Suprapubic skin (tissue), 4 donors: ENCODE measurements at regions not wholly inside any gene's neighbourhood (a gene's known extent, or its start where the extent isn't known, plus 50 kb on each side); places are given as distances from the start of the nearest gene placed in this dataset.

Experiments
- DNase-seq, 2 donors: peaks; one replicate each; pipeline ENCODE4 v3.0.0-alpha.2; 2019; ENCODE audit warnings: low spot score in 2 of 2
- H3K27ac ChIP-seq: fragments of 200-600 bp; sonication (generic); one replicate; pipeline ENCODE4 v1.5.1; 2019
- H3K27me3 ChIP-seq: fragments of 200-600 bp; sonication (generic); one replicate; pipeline ENCODE4 v1.5.1; 2019
- H3K36me3 ChIP-seq: fragments of 200-600 bp; sonication (generic); one replicate; pipeline ENCODE4 v1.5.1; 2019
- H3K4me1 ChIP-seq: fragments of 200-600 bp; sonication (generic); one replicate; pipeline ENCODE4 v1.5.1; 2019
- H3K4me3 ChIP-seq: fragments of 200-600 bp; sonication (generic); one replicate; pipeline ENCODE4 v1.5.1; 2019; ENCODE audit warnings: mild to moderate bottlenecking
- H3K9me3 ChIP-seq: fragments of 200-600 bp; sonication (generic); one replicate; pipeline ENCODE4 v1.5.1; 2019
- EP300 ChIP-seq: sonication (generic); formaldehyde crosslinking; IDR thresholded peaks from one replicate; pipeline ENCODE4 v1.6.1; 2017; ENCODE audit warnings: antibody characterized with exemption
- POLR2A ChIP-seq, 2 donors: fragments of 450-650 bp; IDR thresholded peaks; one replicate each; pipeline ENCODE4 v1.6.1; 2017; ENCODE audit warnings: antibody characterized with exemption in 2 of 2, mild to moderate bottlenecking in 2 of 2, moderate library complexity in 2 of 2
- POLR2AphosphoS5 ChIP-seq, 3 donors: sonication (generic); formaldehyde crosslinking; IDR thresholded peaks; one replicate each; pipeline ENCODE4 v1.6.1; 2017; ENCODE audit warnings: antibody characterized with exemption in 3 of 3
- WGBS: methylation state at CpG from one replicate; pipeline ENCODE4 v1.1.5; 2018; 5-methylcytosine and 5-hydroxymethylcytosine counted together
- TF ChIP-seq, protein P1 (sequence below), 2 donors: fragments of 200-600 bp in 1 of 2; fragments of 450-650 bp in 1 of 2; sonication (generic) in 1 of 2; IDR thresholded peaks; one replicate each; pipeline ENCODE4 v1.5.1; 2016 to 2019; ENCODE audit warnings: antibody characterized with exemption in 2 of 2, mild to moderate bottlenecking in 1 of 2, moderate library complexity in 1 of 2

DNA sequence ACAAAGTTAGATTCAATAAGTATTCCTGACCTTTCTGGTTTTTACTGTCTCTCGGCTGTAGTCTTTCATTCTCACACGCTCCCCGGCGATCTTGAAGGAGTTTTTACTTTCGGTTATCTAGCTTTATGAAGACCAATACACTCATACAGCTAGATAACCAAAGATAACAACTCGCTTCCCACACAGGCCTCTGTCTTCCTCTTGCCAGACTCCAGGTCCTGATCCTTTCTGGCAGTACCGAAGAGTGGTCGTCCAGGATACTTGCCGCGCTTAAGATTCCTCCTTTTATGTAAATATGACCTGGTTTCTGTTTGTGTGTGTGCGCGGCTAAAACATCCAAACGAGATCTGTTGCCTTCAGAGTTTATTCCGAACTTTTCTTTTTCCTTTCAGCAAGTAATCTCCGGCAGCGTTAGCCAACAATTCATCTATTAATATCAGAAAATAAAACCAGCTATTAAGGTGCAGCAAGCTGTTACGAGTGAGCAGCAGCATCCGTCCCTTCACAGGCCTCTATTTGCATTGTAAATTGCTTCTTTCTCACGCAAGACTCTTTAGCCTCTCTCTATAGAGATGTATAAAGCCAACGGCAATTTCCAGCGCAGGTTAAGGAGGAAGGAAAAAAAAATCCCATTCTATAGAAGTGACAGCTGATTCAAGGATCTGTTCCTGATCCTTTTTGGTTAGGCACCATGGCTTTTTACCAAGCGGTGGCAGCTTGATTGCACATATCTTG is 216.1 kb downstream of the MEF2C start:
- H3K4me3 ChIP-seq = peak overlapping the region; percentile 45
- peaks cover 23% of the 10 kb centered on the region for H3K4me1 ChIP-seq
- no peak for DNase-seq
- no peak overlapping the region for H3K27ac ChIP-seq
- TF ChIP-seq POLR2A (IDR thresholded peaks at IDR 0.05) (no peak), EP300 (no peak), POLR2AphosphoS5 (IDR thresholded peaks at IDR 0.05) (no peak)
- TF ChIP-seq, protein P1, sequence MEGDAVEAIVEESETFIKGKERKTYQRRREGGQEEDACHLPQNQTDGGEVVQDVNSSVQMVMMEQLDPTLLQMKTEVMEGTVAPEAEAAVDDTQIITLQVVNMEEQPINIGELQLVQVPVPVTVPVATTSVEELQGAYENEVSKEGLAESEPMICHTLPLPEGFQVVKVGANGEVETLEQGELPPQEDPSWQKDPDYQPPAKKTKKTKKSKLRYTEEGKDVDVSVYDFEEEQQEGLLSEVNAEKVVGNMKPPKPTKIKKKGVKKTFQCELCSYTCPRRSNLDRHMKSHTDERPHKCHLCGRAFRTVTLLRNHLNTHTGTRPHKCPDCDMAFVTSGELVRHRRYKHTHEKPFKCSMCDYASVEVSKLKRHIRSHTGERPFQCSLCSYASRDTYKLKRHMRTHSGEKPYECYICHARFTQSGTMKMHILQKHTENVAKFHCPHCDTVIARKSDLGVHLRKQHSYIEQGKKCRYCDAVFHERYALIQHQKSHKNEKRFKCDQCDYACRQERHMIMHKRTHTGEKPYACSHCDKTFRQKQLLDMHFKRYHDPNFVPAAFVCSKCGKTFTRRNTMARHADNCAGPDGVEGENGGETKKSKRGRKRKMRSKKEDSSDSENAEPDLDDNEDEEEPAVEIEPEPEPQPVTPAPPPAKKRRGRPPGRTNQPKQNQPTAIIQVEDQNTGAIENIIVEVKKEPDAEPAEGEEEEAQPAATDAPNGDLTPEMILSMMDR (IDR thresholded peaks at IDR 0.05) = no peak
- WGBS = 8% methylated on average over 22 of the region's 22 CpGs
- H3K9me3 ChIP-seq = no peaks in the 10 kb centered on the region
- peaks cover 100% of the 10 kb centered on the region for H3K27me3 ChIP-seq
- H3K36me3 ChIP-seq = no peaks in the 10 kb centered on the region

DNA sequence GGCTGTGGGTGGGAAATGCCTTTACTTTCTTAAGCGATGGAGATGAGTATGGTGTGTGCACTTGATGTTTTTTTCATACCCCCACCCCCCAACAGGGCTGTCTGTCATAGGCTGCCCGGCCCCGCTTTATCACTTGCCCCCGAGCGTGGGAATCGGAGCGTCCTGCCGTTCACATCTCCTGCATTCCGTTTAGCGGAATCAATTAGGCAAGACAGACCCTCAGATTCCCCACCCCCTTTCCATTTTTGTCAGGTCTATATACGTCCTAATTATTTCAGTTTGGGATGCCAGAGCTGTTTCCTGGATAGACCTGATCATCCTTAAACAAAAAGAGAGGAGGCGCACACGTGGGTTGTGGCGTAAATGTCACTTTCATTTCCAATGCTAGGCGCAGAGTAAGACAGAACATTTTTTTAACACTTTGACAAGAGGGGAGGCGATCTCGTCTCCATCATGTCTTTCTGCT is 217.2 kb downstream of the MEF2C start:
- peaks cover 30% of the 10 kb centered on the region for H3K4me1 ChIP-seq

DNA sequence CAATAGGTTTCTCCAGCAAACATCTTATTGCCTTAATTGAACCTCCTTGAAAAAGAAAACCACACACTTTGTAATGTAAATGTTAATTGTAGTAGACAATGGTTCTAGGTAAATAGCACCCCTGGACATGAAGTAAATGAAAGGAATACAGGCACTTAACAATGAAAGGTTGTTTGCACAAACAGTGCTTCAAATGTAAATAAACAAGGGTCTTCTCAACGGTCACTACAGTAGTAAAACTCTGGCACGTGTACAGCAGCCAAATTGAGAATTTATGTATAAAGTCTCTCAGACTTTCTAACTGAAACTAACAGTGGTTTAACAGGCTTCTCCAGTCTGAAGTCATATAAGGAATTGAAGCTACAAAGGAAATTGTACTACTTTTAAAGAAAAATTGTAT is 218.3 kb downstream of the MEF2C start:
- no peak for DNase-seq
- Histone ChIP-seq H3K27me3 (peaks cover 100% of the 10 kb centered on the region), H3K9me3 (no peaks in the 10 kb centered on the region), H3K4me1 (peaks cover 38% of the 10 kb centered on the region), H3K27ac (no peak overlapping the region), H3K36me3 (no peaks in the 10 kb centered on the region), H3K4me3 (no peak overlapping the region)
- 8% methylated on average over 2 of the region's 2 CpGs for WGBS
- no peak for TF ChIP-seq POLR2A (IDR thresholded peaks at IDR 0.05)
- TF ChIP-seq, protein P1 (IDR thresholded peaks at IDR 0.05) = no peak

More for the DNA sequence above, 217.2 kb downstream of the MEF2C start:
- TF ChIP-seq POLR2A (IDR thresholded peaks at IDR 0.05) = no peak
- no peak for TF ChIP-seq EP300
- TF ChIP-seq, protein P1 (IDR thresholded peaks at IDR 0.05) = no peak
- TF ChIP-seq POLR2AphosphoS5 (IDR thresholded peaks at IDR 0.05) = no peak
- no peak for DNase-seq
- Histone ChIP-seq H3K36me3 (no peaks in the 10 kb centered on the region), H3K9me3 (no peaks in the 10 kb centered on the region), H3K27ac (no peak overlapping the region), H3K4me3 (no peak overlapping the region), H3K27me3 (peaks cover 100% of the 10 kb centered on the region)
- WGBS = 8% methylated on average over 17 of the region's 17 CpGs

DNA sequence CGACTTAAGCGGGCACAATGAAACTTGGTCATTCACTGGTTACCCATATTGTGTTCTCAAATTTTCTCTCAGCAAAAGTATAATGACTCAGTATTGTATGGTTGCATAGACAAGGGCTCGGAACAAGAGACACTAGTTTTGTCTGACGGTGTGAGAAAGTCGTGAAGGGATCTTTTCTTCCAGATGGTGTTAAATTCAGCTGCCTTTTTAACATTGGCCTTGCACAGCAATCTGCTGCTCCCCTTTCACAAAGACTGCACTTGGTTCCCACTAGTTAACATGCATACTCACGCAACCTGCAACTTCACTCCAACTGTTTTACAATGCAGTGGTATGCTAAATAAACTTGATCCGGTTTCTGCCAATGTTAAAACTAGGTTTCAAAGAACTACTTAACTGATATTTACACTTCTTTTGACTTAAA is 219.2 kb downstream of the MEF2C start:
- no peak for TF ChIP-seq EP300
- TF ChIP-seq POLR2A (IDR thresholded peaks at IDR 0.05) = no peak
- no peak for TF ChIP-seq POLR2AphosphoS5 (IDR thresholded peaks at IDR 0.05)
- TF ChIP-seq, protein P1 (IDR thresholded peaks at IDR 0.05) = no peak
- no peaks in the 10 kb centered on the region for H3K9me3 ChIP-seq
- H3K4me3 ChIP-seq = no peak overlapping the region
- H3K27me3 ChIP-seq = peaks cover 100% of the 10 kb centered on the region
- 17% methylated on average over 7 of the region's 7 CpGs for WGBS
- H3K4me1 ChIP-seq = peaks cover 38% of the 10 kb centered on the region
- H3K36me3 ChIP-seq = no peaks in the 10 kb centered on the region
- DNase-seq = no peak
- no peak overlapping the region for H3K27ac ChIP-seq

DNA sequence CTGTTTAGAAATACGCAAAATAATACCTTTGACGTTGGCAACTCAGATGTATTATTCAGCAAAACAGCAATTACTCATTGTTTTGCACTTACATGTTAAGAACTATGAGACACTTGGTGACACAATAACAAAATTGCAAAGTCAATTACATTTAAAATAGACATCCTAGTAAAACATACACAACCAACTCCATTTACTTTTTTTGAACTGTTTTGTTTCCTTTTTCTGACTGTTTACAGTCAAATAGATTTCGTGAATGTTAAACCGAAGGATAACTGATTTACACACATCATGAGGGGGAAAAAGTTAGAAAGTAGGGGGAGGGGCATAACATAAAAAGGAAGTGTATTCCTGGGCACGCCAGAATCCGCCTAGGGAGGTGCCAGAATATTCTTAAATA is 220.1 kb downstream of the MEF2C start:
- TF ChIP-seq POLR2A (IDR thresholded peaks at IDR 0.05) (no peak), EP300 (no peak), POLR2AphosphoS5 (IDR thresholded peaks at IDR 0.05) (no peak)
- TF ChIP-seq, protein P1 (IDR thresholded peaks at IDR 0.05) = no peak
- H3K9me3 ChIP-seq = no peaks in the 10 kb centered on the region
- 15% methylated on average over 6 of the region's 6 CpGs for WGBS
- no peak overlapping the region for H3K27ac ChIP-seq
- H3K4me3 ChIP-seq = no peak overlapping the region
- peaks cover 38% of the 10 kb centered on the region for H3K4me1 ChIP-seq
- DNase-seq = no peak
- no peaks in the 10 kb centered on the region for H3K36me3 ChIP-seq
- H3K27me3 ChIP-seq = peaks cover 100% of the 10 kb centered on the region
